Epithelial cell of proximal tubule (primary cell): ENCODE measurements at regions not wholly inside any gene's neighbourhood (a gene's known extent, or its start where the extent isn't known, plus 50 kb on each side); places are given as distances from the start of the nearest gene placed in this dataset.
"Not testable (repeated sequence)": the region's sequence is repeated elsewhere in the genome, so short reads cannot be mapped to it uniquely, and the experiment has no call there.

ENCODE experiments used
- DNase-seq: peaks from one replicate; pipeline ENCODE4 v3.0.0-alpha.2; 2011; ENCODE audit warnings: low read depth
- H3K4me3 ChIP-seq: 2 replicates; pipeline ENCODE4 v1.5.1; 2011; ENCODE audit warnings: low read depth, mild to moderate bottlenecking, low read length
- CTCF ChIP-seq: conservative IDR thresholded peaks from 2 replicates; pipeline ENCODE4 v1.5.1; 2012; ENCODE audit warnings: low read depth, mild to moderate bottlenecking, low read length

- no peak for DNase-seq
- TF ChIP-seq CTCF, result no peak
Measured at GRCh38 chr9:27818348-27818747, 245.1 kb upstream of the C9orf72 start.

GRCh38 chr9:27828908-27829307, 255.6 kb upstream of the C9orf72 start:
- no peak for DNase-seq
- no peak overlapping the region for H3K4me3 ChIP-seq
- no peak for TF ChIP-seq CTCF

More at GRCh38 chr9:27818348-27818747, 245.1 kb upstream of the C9orf72 start:
- H3K4me3 ChIP-seq, result no peak overlapping the region

- no peak for TF ChIP-seq CTCF
- H3K4me3 ChIP-seq, result no peak overlapping the region
- no peak for DNase-seq
Measured at GRCh38 chr9:27829621-27830020, 256.3 kb upstream of the C9orf72 start.

- DNase-seq, H3K4me3 ChIP-seq: not testable (repeated sequence)
Measured at GRCh38 chr9:27832108-27832507, 258.8 kb upstream of the C9orf72 start.

GRCh38 chr9:27835286-27835685, 262.0 kb upstream of the C9orf72 start:
- H3K4me3 ChIP-seq, result no peak overlapping the region
- no peak for TF ChIP-seq CTCF
- DNase-seq, result no peak

GRCh38 chr9:27835746-27836145, 262.5 kb upstream of the C9orf72 start:
- H3K4me3 ChIP-seq, result no peak overlapping the region
- no peak for DNase-seq
- TF ChIP-seq CTCF, result no peak

GRCh38 chr9:27836661-27837401, 263.6 kb upstream of the C9orf72 start:
- DNase-seq, result no peak
- TF ChIP-seq CTCF, result no peak
- H3K4me3 ChIP-seq, result no peak overlapping the region
